ENCODE measurements at regions not wholly inside any gene's neighbourhood (a gene's known extent, or its start where the extent isn't known, plus 50 kb on each side); places are given as distances from the start of the nearest gene placed in this dataset.

DNA sequence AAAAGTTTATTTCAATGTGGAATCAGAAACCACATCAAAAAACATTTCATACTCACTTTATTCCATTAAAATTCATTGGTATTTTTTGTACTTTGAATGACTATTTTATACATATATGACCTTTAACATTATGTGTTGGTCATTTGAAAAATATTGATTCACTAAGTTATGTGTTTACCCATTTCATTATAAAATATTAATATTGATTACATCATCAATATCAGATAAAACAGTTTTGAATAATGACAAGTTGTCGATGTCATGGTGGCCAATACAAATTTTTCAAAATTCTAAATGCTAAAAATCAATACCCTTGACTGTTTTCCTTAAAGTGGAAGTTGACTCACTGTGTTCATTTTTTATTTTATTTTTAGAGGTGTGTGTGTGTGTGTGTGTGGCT, 239.7 kb upstream of the ROBO1 start:
- TF ChIP-seq, protein P1, sequence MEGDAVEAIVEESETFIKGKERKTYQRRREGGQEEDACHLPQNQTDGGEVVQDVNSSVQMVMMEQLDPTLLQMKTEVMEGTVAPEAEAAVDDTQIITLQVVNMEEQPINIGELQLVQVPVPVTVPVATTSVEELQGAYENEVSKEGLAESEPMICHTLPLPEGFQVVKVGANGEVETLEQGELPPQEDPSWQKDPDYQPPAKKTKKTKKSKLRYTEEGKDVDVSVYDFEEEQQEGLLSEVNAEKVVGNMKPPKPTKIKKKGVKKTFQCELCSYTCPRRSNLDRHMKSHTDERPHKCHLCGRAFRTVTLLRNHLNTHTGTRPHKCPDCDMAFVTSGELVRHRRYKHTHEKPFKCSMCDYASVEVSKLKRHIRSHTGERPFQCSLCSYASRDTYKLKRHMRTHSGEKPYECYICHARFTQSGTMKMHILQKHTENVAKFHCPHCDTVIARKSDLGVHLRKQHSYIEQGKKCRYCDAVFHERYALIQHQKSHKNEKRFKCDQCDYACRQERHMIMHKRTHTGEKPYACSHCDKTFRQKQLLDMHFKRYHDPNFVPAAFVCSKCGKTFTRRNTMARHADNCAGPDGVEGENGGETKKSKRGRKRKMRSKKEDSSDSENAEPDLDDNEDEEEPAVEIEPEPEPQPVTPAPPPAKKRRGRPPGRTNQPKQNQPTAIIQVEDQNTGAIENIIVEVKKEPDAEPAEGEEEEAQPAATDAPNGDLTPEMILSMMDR (IDR thresholded peaks at IDR 0.05): no peak
- TF ChIP-seq POLR2AphosphoS5 (IDR thresholded peaks at IDR 0.05) (no peak), POLR2A (IDR thresholded peaks at IDR 0.05) (no peak)

Data from prostate gland (tissue), 2 donors.